ENCODE measurements at regions not wholly inside any gene's neighbourhood (a gene's known extent, or its start where the extent isn't known, plus 50 kb on each side); places are given as distances from the start of the nearest gene placed in this dataset.

DNA sequence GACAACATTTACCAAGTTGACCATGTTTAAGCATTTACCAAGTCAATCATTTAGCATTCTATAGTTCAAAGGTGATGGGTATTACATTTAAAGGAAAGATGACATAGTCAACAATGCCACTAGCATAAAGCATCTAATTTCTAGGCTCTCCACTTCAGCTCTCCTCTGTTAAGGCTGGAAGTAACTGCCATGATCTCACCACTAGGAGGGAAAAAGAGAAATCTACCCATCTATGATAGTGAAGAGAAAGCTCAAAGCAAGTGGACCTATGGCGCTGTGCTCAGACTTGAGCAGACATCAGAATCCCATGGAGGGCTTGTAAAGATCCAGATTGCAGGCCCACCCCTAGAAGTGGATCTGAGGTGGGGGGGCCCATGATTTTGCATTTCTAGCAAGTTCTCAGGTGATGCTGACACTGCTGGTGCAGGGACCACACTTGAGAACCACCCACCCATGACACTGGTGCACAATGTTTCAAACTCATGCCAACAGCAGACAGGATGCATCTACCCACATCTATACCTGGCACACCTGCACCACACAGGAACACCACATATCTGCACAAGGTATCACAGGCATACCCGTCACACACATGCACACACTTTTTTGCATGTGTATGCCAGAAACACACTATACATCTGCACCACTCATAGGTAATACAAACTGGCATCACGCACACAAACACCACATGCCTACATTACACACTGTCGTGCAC, 392.9 kb upstream of the RUNX1 start:
- 53% methylated on average over 4 of the region's 4 CpGs for WGBS (ENCODE audit: low lambda C conversion rate)
- CTCF ChIA-PET = interaction anchor here (1.4 kb wide), 1 partner anchor 16 kb away, joined by 3 read pairs; no protein-coding TSS in a partner anchor

DNA sequence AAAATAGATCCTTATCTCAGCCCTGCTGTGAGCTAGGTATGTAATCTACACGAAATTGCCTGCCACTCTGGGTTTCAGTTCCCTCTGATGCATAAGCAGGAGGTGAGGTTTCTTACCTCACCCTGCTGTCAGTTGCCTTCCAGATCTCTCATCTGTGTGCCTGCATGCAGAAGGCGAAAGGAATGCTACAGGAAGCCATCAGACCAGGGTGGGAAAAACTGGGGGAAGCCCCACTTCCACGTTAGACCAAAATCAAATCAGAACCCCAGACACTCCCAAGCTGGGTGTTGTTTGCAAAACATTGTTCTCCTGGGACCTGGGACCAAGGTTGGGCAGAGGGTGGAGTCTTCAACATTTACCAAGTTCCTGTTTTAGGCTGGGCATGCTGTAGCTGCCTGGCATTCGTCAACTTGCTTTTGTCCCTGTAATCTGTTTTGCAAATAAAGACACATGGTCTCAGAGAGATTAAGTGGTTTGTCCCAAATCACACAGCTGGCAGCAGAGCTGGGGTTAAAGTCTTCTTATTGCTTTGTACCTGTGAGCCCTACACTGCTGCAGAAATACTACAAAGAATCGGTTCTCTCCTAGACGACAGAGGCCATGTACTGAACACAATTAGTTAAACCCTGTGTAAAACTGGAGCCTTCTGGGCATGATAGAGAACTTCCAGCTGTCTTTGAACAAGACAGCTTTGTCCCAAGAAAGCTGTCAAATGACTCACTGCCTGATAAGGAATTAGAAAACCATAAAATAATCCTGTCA, 389.7 kb upstream of the RUNX1 start:
- no peaks in the 10 kb centered on the region for H3F3A ChIP-seq (replicated peaks; ENCODE audit: insufficient read depth)
- no peak for DNase-seq
- CTCF ChIA-PET = no interaction called here
- 21% methylated on average over 6 of the region's 6 CpGs for WGBS (ENCODE audit: low lambda C conversion rate)
- no peaks in the 10 kb centered on the region for H3K36me3 ChIP-seq (replicated peaks in 1 of 2; ENCODE audit: control insufficient read depth in 1 of 2, insufficient read depth in 2 of 2, low read length in 1 of 2)
- no peaks in the 10 kb centered on the region for H4K20me1 ChIP-seq (ENCODE audit: insufficient read depth)
- no peak overlapping the region for H3K9ac ChIP-seq
- no peak overlapping the region for H2AFZ ChIP-seq (ENCODE audit: low read depth)
- H3K9me2 ChIP-seq = no peaks in the 10 kb centered on the region
- no peaks in the 10 kb centered on the region for H3K79me2 ChIP-seq (ENCODE audit: insufficient read depth)
- H3K4me3 ChIP-seq (ENCODE audit: low read depth in 2 of 2, low read length in 1 of 2) = no peak overlapping the region
- H3K27me3 ChIP-seq (ENCODE audit: insufficient read depth) = no peaks in the 10 kb centered on the region
- H3K4me2 ChIP-seq = no peak overlapping the region
- POLR2A ChIA-PET = no interaction called here
- no peaks in the 10 kb centered on the region; the same call in 1 of the 2 replicates for H3K9me3 ChIP-seq
- H3K4me1 ChIP-seq (ENCODE audit: control insufficient read depth in 1 of 2, insufficient read depth in 2 of 2, low read depth in 1 of 2, low read length in 1 of 2) = no peaks in the 10 kb centered on the region; a peak in 1 of 4 replicates
- H3K27ac ChIP-seq (ENCODE audit: low read depth in 2 of 2, low read length in 1 of 2) = no peak overlapping the region
- TF ChIP-seq, protein P1, sequence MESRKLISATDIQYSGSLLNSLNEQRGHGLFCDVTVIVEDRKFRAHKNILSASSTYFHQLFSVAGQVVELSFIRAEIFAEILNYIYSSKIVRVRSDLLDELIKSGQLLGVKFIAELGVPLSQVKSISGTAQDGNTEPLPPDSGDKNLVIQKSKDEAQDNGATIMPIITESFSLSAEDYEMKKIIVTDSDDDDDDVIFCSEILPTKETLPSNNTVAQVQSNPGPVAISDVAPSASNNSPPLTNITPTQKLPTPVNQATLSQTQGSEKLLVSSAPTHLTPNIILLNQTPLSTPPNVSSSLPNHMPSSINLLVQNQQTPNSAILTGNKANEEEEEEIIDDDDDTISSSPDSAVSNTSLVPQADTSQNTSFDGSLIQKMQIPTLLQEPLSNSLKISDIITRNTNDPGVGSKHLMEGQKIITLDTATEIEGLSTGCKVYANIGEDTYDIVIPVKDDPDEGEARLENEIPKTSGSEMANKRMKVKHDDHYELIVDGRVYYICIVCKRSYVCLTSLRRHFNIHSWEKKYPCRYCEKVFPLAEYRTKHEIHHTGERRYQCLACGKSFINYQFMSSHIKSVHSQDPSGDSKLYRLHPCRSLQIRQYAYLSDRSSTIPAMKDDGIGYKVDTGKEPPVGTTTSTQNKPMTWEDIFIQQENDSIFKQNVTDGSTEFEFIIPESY (IDR thresholded peaks at IDR 0.05; ENCODE audit: borderline replicate concordance, low read depth) = no peak
- TF ChIP-seq EZH2phosphoT487 (IDR thresholded peaks at IDR 0.05; ENCODE audit: borderline replicate concordance, low read depth) (no peak), TCF12 (IDR thresholded peaks at IDR 0.05) (no peak), FOXM1 (IDR thresholded peaks at IDR 0.05; ENCODE audit: low read depth) (no peak), NFIC (IDR thresholded peaks at IDR 0.05; ENCODE audit: borderline replicate concordance) (no peak), FOXJ3 (CRISPR knock-in tag; IDR thresholded peaks at IDR 0.05) (no peak), RCOR1 (IDR thresholded peaks at IDR 0.05; ENCODE audit: low read length) (no peak), RFX5 (IDR thresholded peaks at IDR 0.05; ENCODE audit: low read length) (no peak)
- TF ChIP-seq, protein P2, sequence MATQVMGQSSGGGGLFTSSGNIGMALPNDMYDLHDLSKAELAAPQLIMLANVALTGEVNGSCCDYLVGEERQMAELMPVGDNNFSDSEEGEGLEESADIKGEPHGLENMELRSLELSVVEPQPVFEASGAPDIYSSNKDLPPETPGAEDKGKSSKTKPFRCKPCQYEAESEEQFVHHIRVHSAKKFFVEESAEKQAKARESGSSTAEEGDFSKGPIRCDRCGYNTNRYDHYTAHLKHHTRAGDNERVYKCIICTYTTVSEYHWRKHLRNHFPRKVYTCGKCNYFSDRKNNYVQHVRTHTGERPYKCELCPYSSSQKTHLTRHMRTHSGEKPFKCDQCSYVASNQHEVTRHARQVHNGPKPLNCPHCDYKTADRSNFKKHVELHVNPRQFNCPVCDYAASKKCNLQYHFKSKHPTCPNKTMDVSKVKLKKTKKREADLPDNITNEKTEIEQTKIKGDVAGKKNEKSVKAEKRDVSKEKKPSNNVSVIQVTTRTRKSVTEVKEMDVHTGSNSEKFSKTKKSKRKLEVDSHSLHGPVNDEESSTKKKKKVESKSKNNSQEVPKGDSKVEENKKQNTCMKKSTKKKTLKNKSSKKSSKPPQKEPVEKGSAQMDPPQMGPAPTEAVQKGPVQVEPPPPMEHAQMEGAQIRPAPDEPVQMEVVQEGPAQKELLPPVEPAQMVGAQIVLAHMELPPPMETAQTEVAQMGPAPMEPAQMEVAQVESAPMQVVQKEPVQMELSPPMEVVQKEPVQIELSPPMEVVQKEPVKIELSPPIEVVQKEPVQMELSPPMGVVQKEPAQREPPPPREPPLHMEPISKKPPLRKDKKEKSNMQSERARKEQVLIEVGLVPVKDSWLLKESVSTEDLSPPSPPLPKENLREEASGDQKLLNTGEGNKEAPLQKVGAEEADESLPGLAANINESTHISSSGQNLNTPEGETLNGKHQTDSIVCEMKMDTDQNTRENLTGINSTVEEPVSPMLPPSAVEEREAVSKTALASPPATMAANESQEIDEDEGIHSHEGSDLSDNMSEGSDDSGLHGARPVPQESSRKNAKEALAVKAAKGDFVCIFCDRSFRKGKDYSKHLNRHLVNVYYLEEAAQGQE (IDR thresholded peaks at IDR 0.05; ENCODE audit: low read depth, low read length) = no peak

More for the DNA sequence above, 392.9 kb upstream of the RUNX1 start:
- no peaks in the 10 kb centered on the region for H3K9me3 ChIP-seq
- no peaks in the 10 kb centered on the region for H3K79me2 ChIP-seq (ENCODE audit: insufficient read depth)
- POLR2A ChIA-PET = no interaction called here
- H3K36me3 ChIP-seq (replicated peaks in 1 of 2; ENCODE audit: control insufficient read depth in 1 of 2, insufficient read depth in 2 of 2, low read length in 1 of 2) = no peaks in the 10 kb centered on the region
- H3K4me3 ChIP-seq (ENCODE audit: low read depth in 2 of 2, low read length in 1 of 2) = no peak overlapping the region
- H3F3A ChIP-seq (replicated peaks; ENCODE audit: insufficient read depth) = no peaks in the 10 kb centered on the region
- DNase-seq = no peak
- no peaks in the 10 kb centered on the region for H4K20me1 ChIP-seq (ENCODE audit: insufficient read depth)
- H2AFZ ChIP-seq (ENCODE audit: low read depth) = no peak overlapping the region
- H3K4me2 ChIP-seq = no peak overlapping the region
- no peaks in the 10 kb centered on the region for H3K9me2 ChIP-seq
- H3K9ac ChIP-seq = no peak overlapping the region
- H3K4me1 ChIP-seq (ENCODE audit: control insufficient read depth in 1 of 2, insufficient read depth in 2 of 2, low read depth in 1 of 2, low read length in 1 of 2) = no peaks in the 10 kb centered on the region; a peak in 1 of 4 replicates
- no peaks in the 10 kb centered on the region for H3K27me3 ChIP-seq (ENCODE audit: insufficient read depth)
- no peak overlapping the region for H3K27ac ChIP-seq (ENCODE audit: low read depth in 2 of 2, low read length in 1 of 2)
- TF ChIP-seq, protein P3, sequence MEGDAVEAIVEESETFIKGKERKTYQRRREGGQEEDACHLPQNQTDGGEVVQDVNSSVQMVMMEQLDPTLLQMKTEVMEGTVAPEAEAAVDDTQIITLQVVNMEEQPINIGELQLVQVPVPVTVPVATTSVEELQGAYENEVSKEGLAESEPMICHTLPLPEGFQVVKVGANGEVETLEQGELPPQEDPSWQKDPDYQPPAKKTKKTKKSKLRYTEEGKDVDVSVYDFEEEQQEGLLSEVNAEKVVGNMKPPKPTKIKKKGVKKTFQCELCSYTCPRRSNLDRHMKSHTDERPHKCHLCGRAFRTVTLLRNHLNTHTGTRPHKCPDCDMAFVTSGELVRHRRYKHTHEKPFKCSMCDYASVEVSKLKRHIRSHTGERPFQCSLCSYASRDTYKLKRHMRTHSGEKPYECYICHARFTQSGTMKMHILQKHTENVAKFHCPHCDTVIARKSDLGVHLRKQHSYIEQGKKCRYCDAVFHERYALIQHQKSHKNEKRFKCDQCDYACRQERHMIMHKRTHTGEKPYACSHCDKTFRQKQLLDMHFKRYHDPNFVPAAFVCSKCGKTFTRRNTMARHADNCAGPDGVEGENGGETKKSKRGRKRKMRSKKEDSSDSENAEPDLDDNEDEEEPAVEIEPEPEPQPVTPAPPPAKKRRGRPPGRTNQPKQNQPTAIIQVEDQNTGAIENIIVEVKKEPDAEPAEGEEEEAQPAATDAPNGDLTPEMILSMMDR (IDR thresholded peaks at IDR 0.05) = peak; percentile 22; the same call in 1 of the 2 replicates
- no peak for TF ChIP-seq CHD2 (IDR thresholded peaks at IDR 0.05; ENCODE audit: low read length, partially characterized antibody)

Measured in SK-N-SH (cell line).